ENCODE measurements at regions not wholly inside any gene's neighbourhood (a gene's known extent, or its start where the extent isn't known, plus 50 kb on each side); places are given as distances from the start of the nearest gene placed in this dataset.

DNA sequence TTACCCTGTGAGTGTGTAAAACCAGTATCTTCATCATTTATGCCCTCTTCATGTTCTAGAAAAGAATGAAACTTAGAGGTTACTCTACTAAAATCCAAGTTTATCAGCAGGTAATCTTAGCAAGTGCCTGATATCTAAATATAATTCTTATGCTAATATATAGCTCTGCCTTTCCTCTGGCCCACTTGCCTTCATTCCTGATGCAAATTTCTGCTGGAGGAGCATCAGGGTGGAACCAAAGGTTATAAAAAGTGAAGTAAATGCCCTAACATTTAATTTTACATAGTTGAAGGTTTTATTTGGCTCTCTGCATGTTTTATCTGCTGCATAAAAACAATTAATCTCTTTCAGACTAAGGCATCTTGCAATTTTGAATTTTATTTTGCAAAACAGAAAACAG lies 936.2 kb downstream of the ROBO2 start:
- FAIRE-seq = no peak
- DNase-seq (ENCODE audit: low read depth, low spot score) = no peak
- no peaks in the 10 kb centered on the region for H3K36me3 ChIP-seq (ENCODE audit: control insufficient read depth in 2 of 2, extremely low read depth in 1 of 2, insufficient read depth in 2 of 2, low read length in 2 of 2)
- no peak overlapping the region for H3K4me3 ChIP-seq (replicated peaks in 1 of 3; ENCODE audit: insufficient read depth in 1 of 3, low read depth in 1 of 3, low read length in 3 of 3)
- no TSS peak for BruUV-seq (replicated peaks)
- H4K20me1 ChIP-seq (replicated peaks; ENCODE audit: control insufficient read depth, extremely low read depth, insufficient read depth, low read length) = no peaks in the 10 kb centered on the region
- H3K27me3 ChIP-seq (ENCODE audit: control insufficient read depth in 2 of 2, insufficient read depth in 2 of 2, low read length in 2 of 2) = no peaks in the 10 kb centered on the region
- dilution Hi-C loops (cut with MboI; ENCODE audit: extremely low pct_ligation_motif_present, low sequenced_read_pairs) = no loop called here
- H3K4me2 ChIP-seq (ENCODE audit: insufficient read depth, low read length) = no peak overlapping the region
- POLR2A ChIA-PET = no interaction called here
- CTCF ChIA-PET = no interaction called here
- intact Hi-C loops (cut with micrococcal nuclease) = no loop called here
- no peaks in the 10 kb centered on the region for H3K4me1 ChIP-seq (ENCODE audit: control insufficient read depth, extremely low read depth, insufficient read depth, low read length)
- no peak overlapping the region for H3K27ac ChIP-seq (ENCODE audit: insufficient read depth, low read depth, low read length)
- H2AFZ ChIP-seq (ENCODE audit: low read depth, low read length) = no peak overlapping the region
- no peaks in the 10 kb centered on the region for H3K79me2 ChIP-seq (ENCODE audit: control insufficient read depth, insufficient read depth, low read length)
- H3K9me3 ChIP-seq (replicated peaks; ENCODE audit: control insufficient read depth, insufficient read depth, low read length) = no peaks in the 10 kb centered on the region
- TF ChIP-seq MYC (IDR thresholded peaks at IDR 0.05; ENCODE audit: low read depth, low read length) = no peak
- TF ChIP-seq, protein P1, sequence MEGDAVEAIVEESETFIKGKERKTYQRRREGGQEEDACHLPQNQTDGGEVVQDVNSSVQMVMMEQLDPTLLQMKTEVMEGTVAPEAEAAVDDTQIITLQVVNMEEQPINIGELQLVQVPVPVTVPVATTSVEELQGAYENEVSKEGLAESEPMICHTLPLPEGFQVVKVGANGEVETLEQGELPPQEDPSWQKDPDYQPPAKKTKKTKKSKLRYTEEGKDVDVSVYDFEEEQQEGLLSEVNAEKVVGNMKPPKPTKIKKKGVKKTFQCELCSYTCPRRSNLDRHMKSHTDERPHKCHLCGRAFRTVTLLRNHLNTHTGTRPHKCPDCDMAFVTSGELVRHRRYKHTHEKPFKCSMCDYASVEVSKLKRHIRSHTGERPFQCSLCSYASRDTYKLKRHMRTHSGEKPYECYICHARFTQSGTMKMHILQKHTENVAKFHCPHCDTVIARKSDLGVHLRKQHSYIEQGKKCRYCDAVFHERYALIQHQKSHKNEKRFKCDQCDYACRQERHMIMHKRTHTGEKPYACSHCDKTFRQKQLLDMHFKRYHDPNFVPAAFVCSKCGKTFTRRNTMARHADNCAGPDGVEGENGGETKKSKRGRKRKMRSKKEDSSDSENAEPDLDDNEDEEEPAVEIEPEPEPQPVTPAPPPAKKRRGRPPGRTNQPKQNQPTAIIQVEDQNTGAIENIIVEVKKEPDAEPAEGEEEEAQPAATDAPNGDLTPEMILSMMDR (IDR thresholded peaks at IDR 0.05; ENCODE audit: extremely low read depth in 1 of 2, insufficient read depth in 1 of 2, low read depth in 1 of 2, low read length in 2 of 2) = no peak
- no peak for TF ChIP-seq MAX (IDR thresholded peaks at IDR 0.05; ENCODE audit: insufficient read depth, insufficient read length)
- TF ChIP-seq GATA2 (IDR thresholded peaks at IDR 0.05; ENCODE audit: insufficient read depth, insufficient read length, low read depth, low read length) = no peak
- no peak for TF ChIP-seq POLR2AphosphoS5 (IDR thresholded peaks at IDR 0.05; ENCODE audit: insufficient read depth, low read depth, low read length)
- TF ChIP-seq POLR2A (IDR thresholded peaks at IDR 0.05; ENCODE audit: low read depth, low read length) = no peak
- no peak for TF ChIP-seq FOS (IDR thresholded peaks at IDR 0.05; ENCODE audit: borderline replicate concordance, insufficient read depth, low read length)
- no peak for TF ChIP-seq EZH2 (IDR thresholded peaks at IDR 0.05; ENCODE audit: borderline replicate concordance, low read depth, low read length, severe bottlenecking)
- TF ChIP-seq JUN (IDR thresholded peaks at IDR 0.05; ENCODE audit: borderline replicate concordance, insufficient read depth, insufficient read length, low read depth) = no peak
- H3K9me1 ChIP-seq (replicated peaks; ENCODE audit: control insufficient read depth, extremely low read depth, insufficient read depth, low read length) = no peaks in the 10 kb centered on the region
- H3K9ac ChIP-seq (replicated peaks; ENCODE audit: extremely low read depth, insufficient read depth, low read length) = no peak overlapping the region

Measured in endothelial cell of umbilical vein (primary cell).